ENCODE measurements at regions not wholly inside any gene's neighbourhood (a gene's known extent, or its start where the extent isn't known, plus 50 kb on each side); places are given as distances from the start of the nearest gene placed in this dataset.

DNA sequence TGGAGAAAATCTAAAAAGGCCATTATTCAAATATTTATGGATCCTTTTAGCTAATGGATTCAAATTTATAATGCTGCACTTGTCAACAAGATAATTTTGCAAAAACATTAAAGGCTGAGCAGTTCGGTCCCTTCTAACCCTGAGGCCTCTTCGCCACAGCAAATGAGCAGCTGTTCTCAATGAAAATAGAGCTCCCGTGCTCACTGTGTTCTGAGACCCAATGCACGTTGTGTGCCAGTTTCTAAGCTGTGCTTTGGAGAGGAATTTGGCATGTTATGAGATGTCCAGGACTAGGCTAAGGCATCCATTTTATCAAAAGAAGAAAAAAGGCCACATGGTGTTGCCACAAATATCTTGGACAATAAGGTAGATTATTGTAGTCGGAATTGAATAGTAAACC lies 220.1 kb upstream of the TSHZ2 start (continued):
- TF ChIP-seq, protein P1, sequence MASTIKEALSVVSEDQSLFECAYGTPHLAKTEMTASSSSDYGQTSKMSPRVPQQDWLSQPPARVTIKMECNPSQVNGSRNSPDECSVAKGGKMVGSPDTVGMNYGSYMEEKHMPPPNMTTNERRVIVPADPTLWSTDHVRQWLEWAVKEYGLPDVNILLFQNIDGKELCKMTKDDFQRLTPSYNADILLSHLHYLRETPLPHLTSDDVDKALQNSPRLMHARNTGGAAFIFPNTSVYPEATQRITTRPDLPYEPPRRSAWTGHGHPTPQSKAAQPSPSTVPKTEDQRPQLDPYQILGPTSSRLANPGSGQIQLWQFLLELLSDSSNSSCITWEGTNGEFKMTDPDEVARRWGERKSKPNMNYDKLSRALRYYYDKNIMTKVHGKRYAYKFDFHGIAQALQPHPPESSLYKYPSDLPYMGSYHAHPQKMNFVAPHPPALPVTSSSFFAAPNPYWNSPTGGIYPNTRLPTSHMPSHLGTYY (CRISPR knock-in tag; IDR thresholded peaks at IDR 0.05) = no peak

DNA sequence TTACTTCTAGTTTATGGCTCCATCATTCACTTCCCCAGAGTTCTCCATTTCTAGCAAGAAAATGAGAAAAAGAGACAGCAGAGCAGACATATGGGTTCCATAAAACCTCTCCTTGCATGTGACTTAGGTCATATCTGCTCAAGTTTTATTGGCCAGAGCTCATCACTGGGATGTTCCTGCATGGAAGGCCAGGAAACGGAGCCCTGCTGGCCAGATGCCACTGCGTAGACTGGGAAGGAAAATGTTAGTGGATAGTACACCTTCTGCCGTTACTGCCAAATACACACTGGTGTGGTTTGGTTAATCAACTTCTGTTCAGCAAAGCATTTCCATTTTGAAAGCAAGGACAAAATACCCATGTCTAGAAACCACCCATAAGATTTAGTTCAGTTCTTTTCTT lies 220.6 kb upstream of the TSHZ2 start:
- Mint-ChIP-seq H3K27ac (no peak overlapping the region), H3K4me3 (no peak overlapping the region), H3K27me3 (ENCODE audit: low read depth) (no peaks in the 10 kb centered on the region), H3K9me3 (no peaks in the 10 kb centered on the region), H3K4me1 (no peaks in the 10 kb centered on the region), H3K36me3 (no peaks in the 10 kb centered on the region)
- TF ChIP-seq, protein P2, sequence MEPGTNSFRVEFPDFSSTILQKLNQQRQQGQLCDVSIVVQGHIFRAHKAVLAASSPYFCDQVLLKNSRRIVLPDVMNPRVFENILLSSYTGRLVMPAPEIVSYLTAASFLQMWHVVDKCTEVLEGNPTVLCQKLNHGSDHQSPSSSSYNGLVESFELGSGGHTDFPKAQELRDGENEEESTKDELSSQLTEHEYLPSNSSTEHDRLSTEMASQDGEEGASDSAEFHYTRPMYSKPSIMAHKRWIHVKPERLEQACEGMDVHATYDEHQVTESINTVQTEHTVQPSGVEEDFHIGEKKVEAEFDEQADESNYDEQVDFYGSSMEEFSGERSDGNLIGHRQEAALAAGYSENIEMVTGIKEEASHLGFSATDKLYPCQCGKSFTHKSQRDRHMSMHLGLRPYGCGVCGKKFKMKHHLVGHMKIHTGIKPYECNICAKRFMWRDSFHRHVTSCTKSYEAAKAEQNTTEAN (CRISPR knock-in tag; IDR thresholded peaks at IDR 0.05) = no peak
- TF ChIP-seq ZMAT4 (CRISPR knock-in tag; IDR thresholded peaks at IDR 0.05) (no peak), USF2 (CRISPR knock-in tag; IDR thresholded peaks at IDR 0.05) (no peak), IRF2 (CRISPR knock-in tag; IDR thresholded peaks at IDR 0.05; ENCODE audit: borderline replicate concordance, low read depth) (no peak)
- ATAC-seq (no peak), DNase-seq (ENCODE audit: low spot score) (no peak)
- ChIA-PET POLR2A (no interaction called here), CTCF (no interaction called here)

- DNase-seq (ENCODE audit: low spot score) = no peak
- ChIA-PET CTCF (no interaction called here), POLR2A (no interaction called here)
- ATAC-seq = no peak
- no peak overlapping the region for H3K27ac Mint-ChIP-seq
- TF ChIP-seq, protein P3, sequence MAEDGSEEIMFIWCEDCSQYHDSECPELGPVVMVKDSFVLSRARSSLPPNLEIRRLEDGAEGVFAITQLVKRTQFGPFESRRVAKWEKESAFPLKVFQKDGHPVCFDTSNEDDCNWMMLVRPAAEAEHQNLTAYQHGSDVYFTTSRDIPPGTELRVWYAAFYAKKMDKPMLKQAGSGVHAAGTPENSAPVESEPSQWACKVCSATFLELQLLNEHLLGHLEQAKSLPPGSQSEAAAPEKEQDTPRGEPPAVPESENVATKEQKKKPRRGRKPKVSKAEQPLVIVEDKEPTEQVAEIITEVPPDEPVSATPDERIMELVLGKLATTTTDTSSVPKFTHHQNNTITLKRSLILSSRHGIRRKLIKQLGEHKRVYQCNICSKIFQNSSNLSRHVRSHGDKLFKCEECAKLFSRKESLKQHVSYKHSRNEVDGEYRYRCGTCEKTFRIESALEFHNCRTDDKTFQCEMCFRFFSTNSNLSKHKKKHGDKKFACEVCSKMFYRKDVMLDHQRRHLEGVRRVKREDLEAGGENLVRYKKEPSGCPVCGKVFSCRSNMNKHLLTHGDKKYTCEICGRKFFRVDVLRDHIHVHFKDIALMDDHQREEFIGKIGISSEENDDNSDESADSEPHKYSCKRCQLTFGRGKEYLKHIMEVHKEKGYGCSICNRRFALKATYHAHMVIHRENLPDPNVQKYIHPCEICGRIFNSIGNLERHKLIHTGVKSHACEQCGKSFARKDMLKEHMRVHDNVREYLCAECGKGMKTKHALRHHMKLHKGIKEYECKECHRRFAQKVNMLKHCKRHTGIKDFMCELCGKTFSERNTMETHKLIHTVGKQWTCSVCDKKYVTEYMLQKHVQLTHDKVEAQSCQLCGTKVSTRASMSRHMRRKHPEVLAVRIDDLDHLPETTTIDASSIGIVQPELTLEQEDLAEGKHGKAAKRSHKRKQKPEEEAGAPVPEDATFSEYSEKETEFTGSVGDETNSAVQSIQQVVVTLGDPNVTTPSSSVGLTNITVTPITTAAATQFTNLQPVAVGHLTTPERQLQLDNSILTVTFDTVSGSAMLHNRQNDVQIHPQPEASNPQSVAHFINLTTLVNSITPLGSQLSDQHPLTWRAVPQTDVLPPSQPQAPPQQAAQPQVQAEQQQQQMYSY (CRISPR knock-in tag; IDR thresholded peaks at IDR 0.05) = no peak
- TF ChIP-seq SP1 (CRISPR knock-in tag; conservative IDR thresholded peaks at IDR 0.05) = no peak
- no peaks in the 10 kb centered on the region for H3K27me3 Mint-ChIP-seq (ENCODE audit: low read depth)
- no peaks in the 10 kb centered on the region for H3K9me3 Mint-ChIP-seq
- H3K4me1 Mint-ChIP-seq = peaks cover 7% of the 10 kb centered on the region
- H3K36me3 Mint-ChIP-seq = no peaks in the 10 kb centered on the region
- no peak overlapping the region for H3K4me3 Mint-ChIP-seq
Measured at GRCh38 chr20:52749938-52750337, 222.2 kb upstream of the TSHZ2 start.

GRCh38 chr20:52748990-52749389 lies 223.2 kb upstream of the TSHZ2 start:
- DNase-seq (ENCODE audit: low spot score) = no peak
- peaks cover 8% of the 10 kb centered on the region for H3K4me1 Mint-ChIP-seq
- no peaks in the 10 kb centered on the region for H3K27me3 Mint-ChIP-seq (ENCODE audit: low read depth)
- POLR2A ChIA-PET = no interaction called here
- no peak for ATAC-seq
- no peaks in the 10 kb centered on the region for H3K36me3 Mint-ChIP-seq
- H3K9me3 Mint-ChIP-seq = no peaks in the 10 kb centered on the region
- H3K4me3 Mint-ChIP-seq = no peak overlapping the region
- CTCF ChIA-PET = interaction anchor here (0.5 kb wide), 1 partner anchor 16 kb away, joined by 4 read pairs; no protein-coding TSS in a partner anchor
- H3K27ac Mint-ChIP-seq = no peak overlapping the region
- TF ChIP-seq ZNF396 (CRISPR knock-in tag; IDR thresholded peaks at IDR 0.05; ENCODE audit: borderline replicate concordance) (no peak), USF2 (CRISPR knock-in tag; IDR thresholded peaks at IDR 0.05) (no peak), EMX1 (CRISPR knock-in tag; IDR thresholded peaks at IDR 0.05) (no peak), ZMAT4 (CRISPR knock-in tag; IDR thresholded peaks at IDR 0.05) (no peak)
- TF ChIP-seq, protein P3 (CRISPR knock-in tag; IDR thresholded peaks at IDR 0.05) = no peak
- TF ChIP-seq, protein P4, sequence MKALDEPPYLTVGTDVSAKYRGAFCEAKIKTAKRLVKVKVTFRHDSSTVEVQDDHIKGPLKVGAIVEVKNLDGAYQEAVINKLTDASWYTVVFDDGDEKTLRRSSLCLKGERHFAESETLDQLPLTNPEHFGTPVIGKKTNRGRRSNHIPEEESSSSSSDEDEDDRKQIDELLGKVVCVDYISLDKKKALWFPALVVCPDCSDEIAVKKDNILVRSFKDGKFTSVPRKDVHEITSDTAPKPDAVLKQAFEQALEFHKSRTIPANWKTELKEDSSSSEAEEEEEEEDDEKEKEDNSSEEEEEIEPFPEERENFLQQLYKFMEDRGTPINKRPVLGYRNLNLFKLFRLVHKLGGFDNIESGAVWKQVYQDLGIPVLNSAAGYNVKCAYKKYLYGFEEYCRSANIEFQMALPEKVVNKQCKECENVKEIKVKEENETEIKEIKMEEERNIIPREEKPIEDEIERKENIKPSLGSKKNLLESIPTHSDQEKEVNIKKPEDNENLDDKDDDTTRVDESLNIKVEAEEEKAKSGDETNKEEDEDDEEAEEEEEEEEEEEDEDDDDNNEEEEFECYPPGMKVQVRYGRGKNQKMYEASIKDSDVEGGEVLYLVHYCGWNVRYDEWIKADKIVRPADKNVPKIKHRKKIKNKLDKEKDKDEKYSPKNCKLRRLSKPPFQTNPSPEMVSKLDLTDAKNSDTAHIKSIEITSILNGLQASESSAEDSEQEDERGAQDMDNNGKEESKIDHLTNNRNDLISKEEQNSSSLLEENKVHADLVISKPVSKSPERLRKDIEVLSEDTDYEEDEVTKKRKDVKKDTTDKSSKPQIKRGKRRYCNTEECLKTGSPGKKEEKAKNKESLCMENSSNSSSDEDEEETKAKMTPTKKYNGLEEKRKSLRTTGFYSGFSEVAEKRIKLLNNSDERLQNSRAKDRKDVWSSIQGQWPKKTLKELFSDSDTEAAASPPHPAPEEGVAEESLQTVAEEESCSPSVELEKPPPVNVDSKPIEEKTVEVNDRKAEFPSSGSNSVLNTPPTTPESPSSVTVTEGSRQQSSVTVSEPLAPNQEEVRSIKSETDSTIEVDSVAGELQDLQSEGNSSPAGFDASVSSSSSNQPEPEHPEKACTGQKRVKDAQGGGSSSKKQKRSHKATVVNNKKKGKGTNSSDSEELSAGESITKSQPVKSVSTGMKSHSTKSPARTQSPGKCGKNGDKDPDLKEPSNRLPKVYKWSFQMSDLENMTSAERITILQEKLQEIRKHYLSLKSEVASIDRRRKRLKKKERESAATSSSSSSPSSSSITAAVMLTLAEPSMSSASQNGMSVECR (CRISPR knock-in tag; IDR thresholded peaks at IDR 0.05; ENCODE audit: borderline replicate concordance) = no peak

All from WTC11 (cell line).